PC-3 (cell line): ENCODE measurements at regions not wholly inside any gene's neighbourhood (a gene's known extent, or its start where the extent isn't known, plus 50 kb on each side); places are given as distances from the start of the nearest gene placed in this dataset.

Experiments used
- CTCF ChIP-seq: fragments of 300-600 bp; sonication (generic); conservative IDR thresholded peaks from 2 replicates; pipeline ENCODE4 v1.5.1; 2017; ENCODE audit warnings: antibody characterized with exemption, low read depth, mild to moderate bottlenecking, low read length
- EZH2 ChIP-seq: fragments of 300-600 bp; sonication (generic); IDR thresholded peaks from one replicate; pipeline ENCODE4 v1.6.1; 2017; ENCODE audit warnings: antibody characterized with exemption, mild to moderate bottlenecking, low read length; ENCODE audit not compliant: unreplicated experiment
- EZH2phosphoT487 ChIP-seq: fragments of 300-600 bp; sonication (generic); IDR thresholded peaks from 2 replicates; pipeline ENCODE4 v1.6.1; 2018; ENCODE audit warnings: mild to moderate bottlenecking, antibody characterized with exemption, low read length, borderline replicate concordance

GRCh38 chr21:35225573-35225972, 176.5 kb upstream of the RUNX1 start:
- TF ChIP-seq CTCF (no peak), EZH2phosphoT487 (no peak), EZH2 (no peak)
